ENCODE measurements at regions not wholly inside any gene's neighbourhood (a gene's known extent, or its start where the extent isn't known, plus 50 kb on each side); places are given as distances from the start of the nearest gene placed in this dataset.

DNA sequence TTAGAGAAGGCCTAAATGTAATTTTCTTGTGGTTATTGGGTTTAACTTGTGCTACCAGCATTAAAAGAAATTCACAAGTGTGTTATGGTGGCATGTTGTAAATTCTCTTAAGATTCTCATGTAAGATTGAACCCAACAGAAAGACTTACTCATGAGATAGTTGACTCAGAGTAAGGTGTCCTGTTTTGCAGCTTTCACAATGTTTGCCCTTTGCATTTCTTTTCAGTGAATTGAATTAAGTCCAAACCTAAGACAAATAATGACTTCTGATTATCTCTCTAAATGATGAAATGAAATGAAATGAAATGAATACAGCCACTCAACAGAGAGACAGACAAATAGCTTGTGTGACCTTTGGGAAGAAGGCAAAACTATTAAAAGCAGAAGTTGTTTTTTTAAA, 1696.9 kb upstream of the WWC1 start:
- Mint-ChIP-seq H3K4me1 (ENCODE audit: low read depth) (no peaks in the 10 kb centered on the region), H3K4me3 (no peak overlapping the region)
- CTCF ChIA-PET = no interaction called here

DNA sequence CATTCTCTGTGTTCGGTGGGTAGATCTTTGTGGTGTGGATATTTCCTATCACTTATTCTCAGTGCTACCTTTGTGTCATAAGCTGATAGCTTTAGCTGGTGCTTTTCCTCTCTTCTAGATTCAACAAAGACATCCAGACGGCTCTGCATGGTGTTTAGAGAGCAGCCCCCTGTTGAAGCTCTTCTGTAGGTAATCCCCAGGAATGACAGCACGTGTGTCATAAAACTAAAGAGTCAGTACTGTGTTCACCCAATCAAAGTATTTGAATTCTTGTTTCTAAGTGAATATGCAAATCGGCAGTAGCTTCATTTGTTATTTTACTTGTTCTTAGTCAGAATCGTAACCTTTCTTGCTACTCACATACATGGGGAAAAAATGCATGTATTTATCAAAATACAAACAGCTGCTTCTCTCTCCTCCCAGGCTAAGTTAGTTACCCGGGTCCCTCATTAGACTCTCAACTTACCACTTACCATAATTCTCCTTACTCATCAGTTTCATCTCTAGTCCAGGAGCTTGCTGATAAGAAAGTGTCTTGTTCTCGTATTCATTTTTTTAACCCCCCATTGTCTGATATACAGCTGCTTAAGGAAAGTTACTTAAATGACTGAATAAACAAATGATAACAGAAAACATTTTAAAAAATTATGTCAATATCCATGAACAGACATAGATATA, 1696.0 kb upstream of the WWC1 start:
- Mint-ChIP-seq H3K27ac (no peak overlapping the region), H3K4me1 (ENCODE audit: low read depth) (no peaks in the 10 kb centered on the region), H3K36me3 (ENCODE audit: low read depth) (no peaks in the 10 kb centered on the region), H3K4me3 (no peak overlapping the region), H3K27me3 (no peaks in the 10 kb centered on the region), H3K9me3 (peaks cover 11% of the 10 kb centered on the region)
- intact Hi-C loops (cut with micrococcal nuclease) = no loop called here
- ATAC-seq = no peak
- CTCF ChIA-PET = no interaction called here
- POLR2A ChIA-PET = no interaction called here
- TF ChIP-seq, protein P1, sequence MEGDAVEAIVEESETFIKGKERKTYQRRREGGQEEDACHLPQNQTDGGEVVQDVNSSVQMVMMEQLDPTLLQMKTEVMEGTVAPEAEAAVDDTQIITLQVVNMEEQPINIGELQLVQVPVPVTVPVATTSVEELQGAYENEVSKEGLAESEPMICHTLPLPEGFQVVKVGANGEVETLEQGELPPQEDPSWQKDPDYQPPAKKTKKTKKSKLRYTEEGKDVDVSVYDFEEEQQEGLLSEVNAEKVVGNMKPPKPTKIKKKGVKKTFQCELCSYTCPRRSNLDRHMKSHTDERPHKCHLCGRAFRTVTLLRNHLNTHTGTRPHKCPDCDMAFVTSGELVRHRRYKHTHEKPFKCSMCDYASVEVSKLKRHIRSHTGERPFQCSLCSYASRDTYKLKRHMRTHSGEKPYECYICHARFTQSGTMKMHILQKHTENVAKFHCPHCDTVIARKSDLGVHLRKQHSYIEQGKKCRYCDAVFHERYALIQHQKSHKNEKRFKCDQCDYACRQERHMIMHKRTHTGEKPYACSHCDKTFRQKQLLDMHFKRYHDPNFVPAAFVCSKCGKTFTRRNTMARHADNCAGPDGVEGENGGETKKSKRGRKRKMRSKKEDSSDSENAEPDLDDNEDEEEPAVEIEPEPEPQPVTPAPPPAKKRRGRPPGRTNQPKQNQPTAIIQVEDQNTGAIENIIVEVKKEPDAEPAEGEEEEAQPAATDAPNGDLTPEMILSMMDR (IDR thresholded peaks at IDR 0.05) = no peak
- DNase-seq = no peak

More for the DNA sequence above, 1696.9 kb upstream of the WWC1 start:
- Mint-ChIP-seq H3K27ac (no peak overlapping the region), H3K27me3 (no peaks in the 10 kb centered on the region), H3K9me3 (peaks cover 11% of the 10 kb centered on the region), H3K36me3 (ENCODE audit: low read depth) (no peaks in the 10 kb centered on the region)
- POLR2A ChIA-PET = no interaction called here
- DNase-seq (no peak), ATAC-seq (no peak)
- TF ChIP-seq, protein P1 (IDR thresholded peaks at IDR 0.05) = no peak
- intact Hi-C loops (cut with micrococcal nuclease) = no loop called here

DNA sequence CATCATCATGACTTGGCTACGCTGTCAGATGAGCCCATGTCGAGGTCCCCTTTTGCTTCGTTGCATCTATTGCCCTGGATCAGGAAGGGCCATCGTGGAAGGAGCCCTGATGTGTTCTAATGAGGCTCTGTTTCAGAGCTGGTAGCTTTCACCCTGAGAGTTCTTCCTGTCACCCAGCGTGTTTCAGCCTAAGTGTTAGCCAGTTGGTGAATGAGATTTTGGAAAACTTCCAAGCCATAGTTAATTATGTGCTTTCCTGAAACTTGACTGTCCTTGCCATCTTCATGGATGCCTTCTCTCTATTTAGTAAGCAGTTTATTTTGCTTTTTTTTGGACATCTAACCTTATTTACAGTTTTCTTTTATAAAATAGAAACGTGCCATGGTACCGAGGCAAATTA, 1695.4 kb upstream of the WWC1 start:
- ChIA-PET CTCF (no interaction called here), POLR2A (no interaction called here)
- ATAC-seq = no peak
- Mint-ChIP-seq H3K27ac (no peak overlapping the region), H3K27me3 (no peaks in the 10 kb centered on the region), H3K9me3 (peaks cover 8% of the 10 kb centered on the region), H3K4me1 (ENCODE audit: low read depth) (no peaks in the 10 kb centered on the region), H3K36me3 (ENCODE audit: low read depth) (no peaks in the 10 kb centered on the region), H3K4me3 (no peak overlapping the region)
- TF ChIP-seq, protein P1 (IDR thresholded peaks at IDR 0.05) = no peak
- intact Hi-C loops (cut with micrococcal nuclease) = no loop called here
- no peak for DNase-seq

DNA sequence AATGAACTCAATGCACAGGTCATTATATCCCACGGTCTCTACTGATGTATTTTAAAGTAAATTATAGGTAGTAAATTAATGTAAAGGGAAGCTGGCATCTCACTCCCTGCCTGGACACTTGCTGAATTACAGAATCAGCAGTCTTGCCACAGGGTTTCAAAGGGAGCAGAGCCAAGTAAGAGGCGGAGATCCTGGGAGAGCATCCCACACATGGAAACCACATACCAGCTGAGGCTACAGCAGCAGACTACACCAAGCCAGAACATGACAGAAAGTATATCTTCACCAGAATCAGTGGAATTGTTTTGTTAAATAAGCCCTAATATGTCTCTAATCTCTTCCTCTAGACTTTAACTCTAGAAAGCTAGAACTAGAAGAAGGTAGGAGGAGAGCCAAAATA, 1689.2 kb upstream of the WWC1 start:
- H3K27me3 Mint-ChIP-seq = no peaks in the 10 kb centered on the region
- TF ChIP-seq, protein P1 (IDR thresholded peaks at IDR 0.05) = no peak
- no peaks in the 10 kb centered on the region for H3K4me1 Mint-ChIP-seq (ENCODE audit: low read depth)
- intact Hi-C loops (cut with micrococcal nuclease) = no loop called here
- no peak for ATAC-seq
- ChIA-PET CTCF (interaction anchor here (1.0 kb wide), 1 partner anchor 25 kb away, joined by 3 read pairs; no protein-coding TSS in a partner anchor), POLR2A (no interaction called here)
- peaks cover 8% of the 10 kb centered on the region for H3K9me3 Mint-ChIP-seq
- H3K27ac Mint-ChIP-seq = no peak overlapping the region
- H3K36me3 Mint-ChIP-seq (ENCODE audit: low read depth) = no peaks in the 10 kb centered on the region
- no peak overlapping the region for H3K4me3 Mint-ChIP-seq
- no peak for DNase-seq

DNA sequence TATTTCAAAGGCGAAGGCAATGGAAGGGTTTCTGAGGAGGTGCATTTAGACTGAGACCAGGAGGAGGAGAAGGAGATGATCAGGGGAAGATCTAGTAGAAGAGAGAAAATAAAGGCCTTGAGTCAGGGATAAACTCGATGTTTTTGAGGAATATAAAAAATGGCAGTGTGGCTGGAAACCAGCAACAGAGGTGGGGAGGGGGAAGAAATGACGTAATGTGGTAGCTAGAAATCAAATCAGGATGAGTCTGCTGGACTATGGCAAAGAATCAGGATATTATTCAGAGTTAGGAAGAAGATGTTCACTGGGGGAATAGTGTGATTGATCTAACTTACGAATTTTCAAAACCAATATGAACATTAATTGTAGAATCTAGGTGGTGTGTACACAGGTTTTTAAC, 1673.9 kb upstream of the WWC1 start:
- intact Hi-C loops (cut with micrococcal nuclease) = no loop called here
- Mint-ChIP-seq H3K9me3 (peaks cover 13% of the 10 kb centered on the region), H3K27me3 (no peaks in the 10 kb centered on the region), H3K27ac (no peak overlapping the region), H3K4me3 (no peak overlapping the region), H3K36me3 (ENCODE audit: low read depth) (no peaks in the 10 kb centered on the region), H3K4me1 (ENCODE audit: low read depth) (no peaks in the 10 kb centered on the region)
- ATAC-seq (no peak), DNase-seq (no peak)
- ChIA-PET CTCF (no interaction called here), POLR2A (no interaction called here)
- TF ChIP-seq, protein P1 (IDR thresholded peaks at IDR 0.05) = no peak

All from activated CD8-positive, alpha-beta T cell treated with anti-CD3 and anti-CD28 coated beads for 36 hours (primary cell).